H1 (cell line): ENCODE measurements at regions not wholly inside any gene's neighbourhood (a gene's known extent, or its start where the extent isn't known, plus 50 kb on each side); places are given as distances from the start of the nearest gene placed in this dataset.

Experiments
- CTCF ChIA-PET: fragments of 300-600 bp; sonication (Branson Sonifier 250); formaldehyde crosslinking; loops from one replicate; lab custom pipeline; 2021; ENCODE audit not compliant: partially characterized antibody; lab: Charles Lee
- POLR2A ChIA-PET: fragments of 300-600 bp; sonication (Branson Sonifier 250); formaldehyde crosslinking; loops from one replicate; lab custom pipeline; 2021; ENCODE audit warnings: inconsistent platforms; ENCODE audit not compliant: partially characterized antibody; lab: Charles Lee
- DNase-seq, 2 experiments: peaks; one replicate each; pipeline versions ENCODE4 v3.0.0 to v3.0.0-alpha.2; 2010 to 2022; ENCODE audit warnings: low spot score in 2 of 2, low read depth in 1 of 2, mixed read lengths in 1 of 2
- FAIRE-seq: peaks from 2 replicates; lab custom pipeline; 2011; peaks lifted over from hg19 to GRCh38; lab: Jason Lieb, UNC
- H2AFZ ChIP-seq: 2 replicates; pipeline ENCODE4 v1.8.1; 2012; ENCODE audit warnings: low read length, inconsistent platforms
- H2AK5ac ChIP-seq: 2 replicates; pipeline ENCODE4 v1.6.1; 2013; ENCODE audit warnings: low read depth, low read length
- H2BK120ac ChIP-seq: replicated peaks from 2 replicates; pipeline ENCODE3; 2013; ENCODE audit warnings: low read depth, low read length, inconsistent platforms
- H2BK12ac ChIP-seq: 2 replicates; pipeline ENCODE4 v1.6.1; 2013; ENCODE audit warnings: low read depth, low read length
- H2BK15ac ChIP-seq: 2 replicates; pipeline ENCODE4 v1.6.1; 2013; ENCODE audit warnings: low read length
- H2BK20ac ChIP-seq: 2 replicates; pipeline ENCODE4 v1.6.1; 2013; ENCODE audit warnings: low read length
- H2BK5ac ChIP-seq: 2 replicates; pipeline ENCODE4 v1.6.1; 2013; ENCODE audit warnings: low read depth, low read length
- H3K14ac ChIP-seq: 2 replicates; pipeline ENCODE4 v1.6.1; 2013; ENCODE audit warnings: inconsistent platforms; ENCODE audit not compliant: insufficient read length
- H3K18ac ChIP-seq: 2 replicates; pipeline ENCODE4 v1.6.1; 2013; ENCODE audit warnings: low read length; ENCODE audit errors: extremely low read depth
- H3K23ac ChIP-seq: 2 replicates; pipeline ENCODE4 v1.6.1; 2013; ENCODE audit warnings: inconsistent platforms; ENCODE audit not compliant: insufficient read length
- H3K23me2 ChIP-seq: 2 replicates; pipeline ENCODE4 v1.6.1; 2013; ENCODE audit warnings: low read depth, low read length
- H3K27ac ChIP-seq: 2 replicates; pipeline ENCODE4 v1.6.1; 2011; ENCODE audit warnings: low read depth, low read length, inconsistent platforms
- H3K27me3 ChIP-seq, 4 experiments: replicated peaks in 1 of 4; 1 replicate in 1 of 4; 2 replicates in 3 of 4; pipeline versions ENCODE4 v1.6.1 to v1.8.1; 2011 to 2013; ENCODE audit warnings: low read length in 3 of 4, mild to moderate bottlenecking in 3 of 4, inconsistent platforms in 2 of 4, mixed read lengths in 2 of 4, moderate library complexity in 1 of 4; ENCODE audit not compliant: control insufficient read depth in 3 of 4, insufficient read depth in 3 of 4; ENCODE audit errors: extremely low read depth in 1 of 4
- H3K36me3 ChIP-seq, 4 experiments: 2 replicates each; pipeline versions ENCODE4 v1.6.1 to v1.8.1; 2011 to 2013; ENCODE audit warnings: mild to moderate bottlenecking in 4 of 4, low read length in 3 of 4, moderate library complexity in 2 of 4, control low read depth in 1 of 4, inconsistent platforms in 1 of 4; ENCODE audit not compliant: insufficient read depth in 4 of 4, control insufficient read depth in 2 of 4
- H3K4ac ChIP-seq: replicated peaks from 2 replicates; pipeline ENCODE3; 2013; ENCODE audit warnings: low read length, low read depth, mixed read lengths, inconsistent platforms; ENCODE audit not compliant: insufficient read length
- H3K4me1 ChIP-seq, 4 experiments: replicated peaks in 1 of 4; 1 replicate in 1 of 4; 2 replicates in 3 of 4; pipeline versions ENCODE4 v1.6.1 to v1.8.1; 2011 to 2013; ENCODE audit warnings: low read length in 3 of 4, inconsistent platforms in 2 of 4, mixed read lengths in 1 of 4; ENCODE audit not compliant: insufficient read depth in 4 of 4, control insufficient read depth in 3 of 4
- H3K4me2 ChIP-seq, 2 experiments: 2 replicates each; pipeline versions ENCODE4 v1.6.1 to v1.8.1; 2011 to 2013; ENCODE audit warnings: low read depth in 2 of 2, low read length in 2 of 2, control low read depth in 1 of 2, inconsistent platforms in 1 of 2, mild to moderate bottlenecking in 1 of 2; ENCODE audit not compliant: insufficient read depth in 1 of 2
- H3K4me3 ChIP-seq, 4 experiments: fragments of 200-600, 300-600 bp in 1 of 4; sonication (generic), shearing (Covaris generic), sonication (Bioruptor Twin) in 1 of 4; 2 replicates each; pipeline versions ENCODE4 v1.5.1 to v1.8.1; 2011 to 2016; ENCODE audit warnings: low read length in 4 of 4, low read depth in 3 of 4, control low read depth in 2 of 4, inconsistent platforms in 2 of 4, mild to moderate bottlenecking in 2 of 4, mixed read lengths in 1 of 4, moderate library complexity in 1 of 4; ENCODE audit not compliant: insufficient read depth in 2 of 4; ENCODE audit errors: extremely low read depth in 1 of 4
- H3K56ac ChIP-seq: replicated peaks from 2 replicates; pipeline ENCODE3; 2013; ENCODE audit warnings: low read depth, mild to moderate bottlenecking, mixed read lengths, low read length, inconsistent platforms; ENCODE audit not compliant: insufficient read length
- H3K79me1 ChIP-seq: 2 replicates; pipeline ENCODE4 v1.6.1; 2013; ENCODE audit warnings: low read depth, low read length, control low read depth
- H3K79me2 ChIP-seq, 2 experiments: 2 replicates each; pipeline versions ENCODE4 v1.6.1 to v1.8.1; 2012 to 2013; ENCODE audit warnings: low read length in 2 of 2, mild to moderate bottlenecking in 2 of 2, inconsistent platforms in 1 of 2; ENCODE audit not compliant: insufficient read depth in 2 of 2, control insufficient read depth in 1 of 2
- H3K9ac ChIP-seq, 4 experiments: replicated peaks in 1 of 4; 1 replicate in 1 of 4; 2 replicates in 3 of 4; pipeline versions ENCODE4 v1.6.1 to v1.8.1; 2011 to 2013; ENCODE audit warnings: low read depth in 3 of 4, low read length in 3 of 4, control low read depth in 2 of 4, mild to moderate bottlenecking in 2 of 4, moderate library complexity in 2 of 4, inconsistent platforms in 1 of 4; ENCODE audit errors: extremely low read depth in 1 of 4
- H3K9me3 ChIP-seq, 2 experiments: 2 replicates each; pipeline versions ENCODE4 v1.6.1 to v1.8.1; 2012 to 2013; ENCODE audit warnings: mild to moderate bottlenecking in 2 of 2, moderate library complexity in 2 of 2, control low read depth in 1 of 2, inconsistent platforms in 1 of 2, low read depth in 1 of 2, low read length in 1 of 2, mixed read lengths in 1 of 2; ENCODE audit not compliant: insufficient read depth in 2 of 2
- H4K20me1 ChIP-seq, 2 experiments: replicated peaks in 1 of 2; 2 replicates each; pipeline versions ENCODE3 to v1.8.1; 2011 to 2013; ENCODE audit warnings: inconsistent platforms in 2 of 2, low read length in 2 of 2, mild to moderate bottlenecking in 1 of 2; ENCODE audit not compliant: insufficient read depth in 2 of 2, control insufficient read depth in 1 of 2
- H4K5ac ChIP-seq: 2 replicates; pipeline ENCODE4 v1.6.1; 2013; ENCODE audit warnings: low read length, low read depth, mixed read lengths, inconsistent platforms; ENCODE audit not compliant: insufficient read length
- H4K8ac ChIP-seq: 2 replicates; pipeline ENCODE4 v1.8.0; 2013; ENCODE audit warnings: mild to moderate bottlenecking, moderate library complexity, low read length, inconsistent platforms; ENCODE audit not compliant: insufficient read depth; ENCODE audit errors: extremely low read depth
- H4K91ac ChIP-seq: replicated peaks from 2 replicates; pipeline ENCODE3; 2013; ENCODE audit warnings: low read length, mixed read lengths, inconsistent platforms; ENCODE audit not compliant: insufficient read length
- ASH2L ChIP-seq: fragments of 200-600, 300-600 bp; sonication (generic); IDR thresholded peaks from one replicate; pipeline ENCODE4 v1.7.1; 2017; ENCODE audit warnings: low read length
- ATF3 ChIP-seq: IDR thresholded peaks from 2 replicates; pipeline ENCODE4 v1.6.1; 2011; ENCODE audit warnings: low read depth, mild to moderate bottlenecking, low read length; ENCODE audit not compliant: insufficient read depth
- BCL11A ChIP-seq, 2 experiments: IDR thresholded peaks; one replicate each; pipeline ENCODE4 v1.6.1; 2011; ENCODE audit warnings: low read depth in 2 of 2, low read length in 2 of 2, mild to moderate bottlenecking in 2 of 2
- FOSL1 ChIP-seq: IDR thresholded peaks from 2 replicates; pipeline ENCODE4 v1.6.1; 2011; ENCODE audit warnings: mild to moderate bottlenecking, low read depth, low read length, moderate library complexity; ENCODE audit not compliant: insufficient read depth
- KDM1A ChIP-seq: fragments of 200-600, 300-600 bp; sonication (generic); IDR thresholded peaks from 2 replicates; pipeline ENCODE4 v1.7.1; 2016; ENCODE audit warnings: mild to moderate bottlenecking, low read length, borderline replicate concordance
- POLR2AphosphoS5 ChIP-seq: IDR thresholded peaks from 2 replicates; pipeline ENCODE4 v1.6.1; 2011; ENCODE audit warnings: low read depth, low read length
- POU5F1 ChIP-seq: IDR thresholded peaks from 2 replicates; pipeline ENCODE4 v1.6.1; 2011; ENCODE audit warnings: low read depth, mild to moderate bottlenecking, low read length, moderate library complexity
- RFX5 ChIP-seq: IDR thresholded peaks from 2 replicates; pipeline ENCODE4 v1.6.1; 2011; ENCODE audit warnings: low read depth, low read length, improper control_type of control experiment, borderline replicate concordance
- RNF2 ChIP-seq: fragments of 200-900, 300-1000 bp; sonication (generic); IDR thresholded peaks from 2 replicates; pipeline ENCODE4 v1.7.1; 2016; ENCODE audit warnings: borderline replicate concordance, low read depth, mild to moderate bottlenecking, antibody characterized with exemption, low read length; ENCODE audit not compliant: poor library complexity, severe bottlenecking; ENCODE audit errors: missing control alignments
- RXRA ChIP-seq: IDR thresholded peaks from 2 replicates; pipeline ENCODE4 v1.6.1; 2011; ENCODE audit warnings: low read depth, mild to moderate bottlenecking, low read length, moderate library complexity; ENCODE audit not compliant: insufficient read depth
- SIRT6 ChIP-seq: IDR thresholded peaks from one replicate; pipeline ENCODE4 v1.7.1; 2012; ENCODE audit warnings: low read length, inconsistent platforms
- SRF ChIP-seq: IDR thresholded peaks from 2 replicates; pipeline ENCODE4 v1.6.1; 2011; ENCODE audit warnings: mild to moderate bottlenecking, low read depth, low read length, moderate library complexity
- TAF7 ChIP-seq: optimal IDR thresholded peaks from 2 replicates; pipeline ENCODE3; 2011; ENCODE audit warnings: low read depth, mild to moderate bottlenecking, inconsistent platforms, low read length, moderate library complexity, borderline replicate concordance
- ZNF274 ChIP-seq: IDR thresholded peaks from 2 replicates; pipeline ENCODE4 v1.7.0; 2012; ENCODE audit warnings: low read length, borderline replicate concordance; ENCODE audit errors: extremely low read depth
- WGBS, 2 experiments: shearing (Covaris generic) in 1 of 2; methylation state at CpG; one replicate each; pipeline versions ENCODE4 v1.1.6 to v1.1.7; 2013 to 2015; ENCODE audit warnings: low lambda C conversion rate in 2 of 2, mixed read lengths in 2 of 2, inconsistent platforms in 1 of 2, low coverage in 1 of 2, missing lambda C conversion rate in 1 of 2; ENCODE audit not compliant: insufficient replicate concordance in 2 of 2, insufficient coverage in 1 of 2, insufficient read length in 1 of 2; ENCODE audit errors: extremely low coverage in 1 of 2, missing lambda C conversion rate in 1 of 2; 5-methylcytosine and 5-hydroxymethylcytosine counted together
- TF ChIP-seq, protein P1 (sequence below): IDR thresholded peaks from 2 replicates; pipeline ENCODE4 v1.6.1; 2012; ENCODE audit warnings: inconsistent platforms

DNA sequence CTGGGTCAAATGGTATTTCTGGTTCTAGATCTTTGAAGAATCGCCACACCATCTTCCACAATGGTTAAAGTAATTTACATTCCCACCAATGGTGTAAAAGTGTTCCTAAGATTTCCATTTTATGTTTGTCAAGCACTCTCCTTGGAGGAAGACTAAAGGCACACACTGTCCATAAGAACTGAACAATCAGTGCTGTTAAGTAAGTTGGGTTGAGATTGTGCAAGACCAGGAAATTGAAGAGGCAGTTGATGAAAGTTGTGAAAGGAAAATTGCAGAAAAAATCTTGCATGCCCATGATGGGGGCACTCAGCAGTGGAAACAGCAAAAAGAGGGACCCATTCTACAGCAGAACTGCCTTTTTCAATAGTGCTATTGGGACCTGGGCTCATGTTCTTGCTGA, 323.6 kb downstream of the DLEU7 start:
- H3K4me2 ChIP-seq: no peak overlapping the region
- H4K91ac ChIP-seq: no peak overlapping the region
- no peaks in the 10 kb centered on the region for H4K20me1 ChIP-seq
- H3K79me1 ChIP-seq: no peaks in the 10 kb centered on the region
- H3K23ac ChIP-seq: no peak overlapping the region
- no peak overlapping the region for H2BK12ac ChIP-seq
- 100% methylated on average over 1 of the region's 1 CpG; no CpG with 5 or more reads in 1 of the 2 experiments for WGBS, 2 experiments
- H3K27me3 ChIP-seq: no peaks in the 10 kb centered on the region
- H3K4me3 ChIP-seq: no peak overlapping the region
- H4K5ac ChIP-seq: no peak overlapping the region
- no peaks in the 10 kb centered on the region for H3K9me3 ChIP-seq
- no peak overlapping the region for H3K27ac ChIP-seq
- no peaks in the 10 kb centered on the region for H3K4me1 ChIP-seq
- CTCF ChIA-PET: no interaction called here
- H4K8ac ChIP-seq: no peak overlapping the region
- H2BK15ac ChIP-seq: no peak overlapping the region
- no peak overlapping the region for H3K9ac ChIP-seq
- no peak overlapping the region for H3K56ac ChIP-seq
- no peak overlapping the region for H2BK5ac ChIP-seq
- no peak for DNase-seq
- no peak overlapping the region for H3K14ac ChIP-seq
- POLR2A ChIA-PET: no interaction called here
- H3K79me2 ChIP-seq: no peaks in the 10 kb centered on the region
- no peak overlapping the region for H2AFZ ChIP-seq
- H2BK120ac ChIP-seq: no peak overlapping the region
- H3K36me3 ChIP-seq: no peaks in the 10 kb centered on the region
- no peaks in the 10 kb centered on the region for H3K23me2 ChIP-seq
- no peak overlapping the region for H3K4ac ChIP-seq
- H2BK20ac ChIP-seq: no peak overlapping the region
- no peak overlapping the region for H3K18ac ChIP-seq
- FAIRE-seq: no peak
- H2AK5ac ChIP-seq: no peak overlapping the region
- no peak for TF ChIP-seq KDM1A
- TF ChIP-seq RFX5: no peak
- no peak for TF ChIP-seq POLR2AphosphoS5
- no peak for TF ChIP-seq ZNF274
- no peak for TF ChIP-seq ATF3
- no peak for TF ChIP-seq RNF2
- TF ChIP-seq SIRT6: no peak
- no peak for TF ChIP-seq FOSL1
- no peak for TF ChIP-seq POU5F1
- TF ChIP-seq RXRA: no peak
- TF ChIP-seq ASH2L: no peak
- no peak for TF ChIP-seq BCL11A (IDR thresholded peaks at IDR 0.05; ENCODE audit: low read depth in 2 of 2, low read length in 2 of 2)
- no peak for TF ChIP-seq SRF
- TF ChIP-seq, protein P1, sequence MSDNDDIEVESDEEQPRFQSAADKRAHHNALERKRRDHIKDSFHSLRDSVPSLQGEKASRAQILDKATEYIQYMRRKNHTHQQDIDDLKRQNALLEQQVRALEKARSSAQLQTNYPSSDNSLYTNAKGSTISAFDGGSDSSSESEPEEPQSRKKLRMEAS: no peak
- TF ChIP-seq TAF7: no peak
